Stimulated activated CD4-positive, alpha-beta T cell treated with anti-CD3 and anti-CD28 coated beads, Interleukin-12 subunit alpha, Interleukin-12 subunit beta, amount 100 ng/mL, for 48 hours (primary cell): ENCODE measurements at regions not wholly inside any gene's neighbourhood (a gene's known extent, or its start where the extent isn't known, plus 50 kb on each side); places are given as distances from the start of the nearest gene placed in this dataset.
"Not testable (repeated sequence)": the region's sequence is repeated elsewhere in the genome, so short reads cannot be mapped to it uniquely, and the experiment has no call there.

Source experiments
- DNase-seq, 3 donors: peaks; one replicate each; pipeline ENCODE4 v3.0.0-alpha.2; 2020; ENCODE audit warnings: low read depth in 2 of 3, low spot score in 1 of 3

GRCh38 chr12:67758521-67758920 lies 110.0 kb downstream of the DYRK2 start:
- no peak for DNase-seq

DNA sequence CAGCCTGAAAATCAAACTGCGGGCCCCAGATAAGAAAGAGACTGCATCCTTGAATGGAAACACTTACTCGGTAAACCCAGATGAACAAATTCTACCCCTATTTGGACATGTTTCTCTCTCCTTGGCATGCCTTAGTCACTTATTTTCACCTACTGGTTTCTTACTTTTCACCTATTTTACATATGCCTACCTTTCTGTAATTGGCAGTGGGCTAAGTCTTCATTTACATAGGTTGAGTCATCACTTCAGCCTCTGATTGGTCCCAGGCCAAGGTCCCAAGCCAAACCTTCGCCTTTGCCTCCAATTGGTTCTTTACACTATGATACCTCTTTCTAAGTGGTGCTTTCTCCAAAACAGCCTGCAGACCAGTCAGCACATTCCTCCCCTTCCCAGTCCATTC lies 111.3 kb downstream of the DYRK2 start:
- peak; percentile 5 to 33 (median 8) for DNase-seq

GRCh38 chr12:67760586-67761275 lies 112.2 kb downstream of the DYRK2 start:
- DNase-seq: no peak

DNA sequence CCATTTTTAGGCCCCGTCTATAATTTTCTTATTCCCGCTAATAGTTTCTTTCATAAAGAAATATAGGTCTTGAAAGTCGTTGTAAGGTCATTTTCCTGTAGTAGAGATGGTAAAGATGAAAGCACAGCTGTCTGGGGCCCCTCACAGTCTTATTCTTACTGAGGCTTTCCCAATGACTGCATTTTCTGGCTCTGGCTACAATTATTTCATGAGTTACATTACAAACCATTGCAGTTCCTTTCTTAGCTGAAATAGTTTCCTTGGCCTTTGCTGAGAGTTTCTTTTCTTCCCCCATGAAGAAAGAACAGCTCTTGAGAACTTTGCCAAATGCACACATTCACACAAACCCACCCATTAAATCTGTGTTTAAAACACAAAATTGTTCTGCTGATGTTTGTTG lies 113.0 kb downstream of the DYRK2 start:
- DNase-seq: no peak

GRCh38 chr12:67764055-67764454 lies 115.5 kb downstream of the DYRK2 start:
- no peak for DNase-seq

DNA sequence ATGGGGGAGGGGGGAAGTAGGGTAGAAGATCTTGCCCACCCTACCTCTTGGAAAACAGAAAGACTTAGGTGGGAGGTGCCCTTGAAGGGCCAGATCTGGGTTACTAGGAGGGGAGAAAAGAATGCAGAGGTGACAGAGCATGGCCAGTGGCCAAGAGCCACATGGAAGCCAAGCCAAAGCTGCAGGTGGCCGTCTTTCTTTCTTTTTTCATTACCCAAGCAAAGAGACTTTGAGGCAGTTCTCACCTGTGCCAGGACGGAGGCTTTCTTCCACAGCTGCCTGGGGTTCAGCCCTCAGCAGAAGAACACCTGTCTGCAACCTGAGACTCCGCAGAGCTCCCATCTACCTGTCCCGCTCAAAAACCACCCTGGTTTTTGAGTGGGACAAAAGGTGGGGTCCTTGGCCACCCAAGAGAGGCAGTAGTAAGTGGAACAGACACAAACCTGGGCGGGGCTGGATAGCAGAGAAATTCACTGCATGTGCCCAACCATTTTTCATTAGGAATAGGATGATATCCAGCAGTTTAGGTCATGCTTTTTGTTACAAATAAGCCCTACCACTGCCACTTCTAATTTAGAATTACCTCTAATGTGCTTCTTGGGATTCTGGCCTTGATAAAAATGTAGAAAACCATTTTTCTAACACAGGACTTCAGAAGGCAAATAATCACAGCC lies 116.5 kb downstream of the DYRK2 start:
- no peak for DNase-seq

GRCh38 chr12:67765776-67766766 lies 117.5 kb downstream of the DYRK2 start:
- DNase-seq: no peak

DNA sequence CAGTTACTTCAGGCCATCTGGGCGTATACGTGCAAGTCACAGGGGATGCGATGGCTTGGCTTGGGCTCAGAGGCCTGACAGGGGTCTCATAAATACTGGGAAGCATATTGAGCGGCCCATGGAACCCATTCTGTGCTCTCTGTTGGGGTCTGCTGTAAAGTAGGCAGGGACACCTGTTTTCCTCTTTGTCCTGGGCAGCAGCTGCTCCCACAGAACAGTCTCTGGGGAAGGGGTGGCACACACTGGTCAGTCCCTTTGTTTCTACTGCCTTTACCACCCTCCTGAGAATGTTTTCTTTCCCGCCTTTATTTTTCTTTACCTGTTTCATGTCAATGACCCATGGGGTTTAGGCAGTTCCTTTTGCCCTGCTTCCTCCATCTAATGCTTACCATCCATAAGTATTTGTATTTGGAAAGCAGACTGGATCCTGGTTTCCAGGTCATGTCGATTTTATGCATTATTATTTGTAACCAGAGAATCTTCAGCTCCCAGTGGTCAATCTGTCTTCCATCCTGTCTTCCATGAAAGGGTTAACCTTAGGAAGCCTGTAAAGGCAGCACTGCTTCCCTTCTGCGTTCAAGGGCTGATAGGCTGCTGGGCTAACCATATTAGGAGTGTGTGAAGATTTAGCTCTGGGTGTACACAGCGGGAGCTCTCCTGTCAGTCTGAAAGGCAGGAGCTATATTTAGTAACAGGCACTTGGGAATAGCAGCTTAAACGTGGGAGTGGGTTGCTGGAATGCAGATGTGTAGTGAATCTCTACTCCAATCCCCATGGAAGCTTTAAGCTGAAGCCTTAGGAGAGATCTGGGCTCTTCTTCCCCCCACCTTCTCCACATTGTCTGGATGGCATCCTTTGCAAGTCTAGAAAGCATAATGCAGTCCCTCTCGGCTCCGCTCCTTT lies 124.0 kb downstream of the DYRK2 start:
- DNase-seq: no peak

GRCh38 chr12:67773896-67774295 lies 125.4 kb downstream of the DYRK2 start:
- DNase-seq: no peak

DNA sequence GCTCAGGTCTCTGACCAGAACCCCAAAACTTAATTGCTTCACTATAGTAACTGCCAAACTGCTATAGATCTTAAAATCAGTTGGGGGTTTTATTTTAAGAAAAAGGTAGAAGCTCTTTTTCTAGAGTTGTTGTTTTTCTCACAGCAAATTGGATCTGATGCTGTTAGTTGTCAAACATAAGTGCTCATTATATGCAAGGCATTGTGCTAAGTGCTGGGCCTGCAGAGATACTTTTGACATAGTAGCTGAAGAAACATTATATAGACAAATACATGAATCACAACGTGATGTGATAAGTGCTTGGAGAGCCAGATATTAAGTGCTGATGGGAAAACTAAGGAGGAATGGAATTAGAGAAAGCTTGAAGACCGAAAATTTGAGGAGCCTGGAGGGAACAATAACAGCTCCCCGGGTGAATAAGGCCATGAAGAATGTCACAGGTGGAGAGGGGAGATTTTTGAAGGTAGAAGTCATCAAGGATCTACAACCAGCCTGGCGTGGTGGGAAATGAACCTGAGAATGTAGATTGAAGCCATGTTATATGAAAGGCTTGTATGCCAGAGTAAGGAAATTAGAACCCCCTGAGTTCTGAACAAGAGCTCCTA lies 126.5 kb downstream of the DYRK2 start:
- DNase-seq: no peak

- no peak for DNase-seq
Measured at GRCh38 chr12:67780580-67781084, 132.1 kb downstream of the DYRK2 start.

GRCh38 chr12:67782573-67782972 lies 134.0 kb downstream of the DYRK2 start:
- no peak for DNase-seq

GRCh38 chr12:67783393-67783792 lies 134.8 kb downstream of the DYRK2 start:
- DNase-seq: no peak

GRCh38 chr12:67784831-67785230 lies 136.3 kb downstream of the DYRK2 start:
- DNase-seq: no peak

DNA sequence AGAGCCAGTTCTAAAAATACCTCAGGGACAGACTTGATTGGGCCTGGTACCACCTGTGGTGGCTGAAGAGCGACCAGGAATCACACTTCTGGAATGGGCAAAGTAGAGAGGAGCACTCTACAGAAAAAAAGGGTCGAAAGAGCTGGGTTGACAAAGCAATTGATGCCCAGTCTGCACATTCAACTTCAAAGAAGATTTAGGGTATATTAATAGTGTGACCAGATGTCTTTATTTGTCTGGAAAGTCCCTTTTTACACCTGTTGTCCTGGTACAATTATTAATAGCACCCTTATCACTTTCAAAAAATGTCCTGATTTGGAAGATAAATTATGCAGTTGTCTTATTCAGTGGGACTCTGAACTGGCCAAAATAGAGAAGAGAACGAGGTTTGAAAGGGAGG lies 137.5 kb downstream of the DYRK2 start:
- DNase-seq: no peak

GRCh38 chr12:67788118-67788517 lies 139.6 kb downstream of the DYRK2 start:
- no peak for DNase-seq

DNA sequence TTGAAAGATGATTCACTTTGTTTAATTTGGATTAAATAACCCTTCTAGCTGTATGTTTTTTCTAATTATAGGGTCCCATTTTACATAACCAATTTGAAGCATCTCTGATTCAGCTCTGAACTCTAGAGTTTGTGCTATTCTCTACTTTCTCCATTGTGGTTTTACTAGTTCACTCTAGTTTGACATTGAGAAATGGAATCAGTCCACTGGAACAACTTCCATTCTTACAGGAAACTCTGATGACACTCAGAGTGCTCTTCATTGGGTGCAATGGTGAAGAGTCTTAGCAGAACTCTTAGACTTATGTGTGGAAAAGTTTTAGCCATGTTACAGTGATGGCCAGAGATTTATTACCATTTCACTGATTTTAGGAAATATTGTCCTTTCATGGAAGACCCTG lies 140.7 kb downstream of the DYRK2 start:
- DNase-seq: no peak

DNA sequence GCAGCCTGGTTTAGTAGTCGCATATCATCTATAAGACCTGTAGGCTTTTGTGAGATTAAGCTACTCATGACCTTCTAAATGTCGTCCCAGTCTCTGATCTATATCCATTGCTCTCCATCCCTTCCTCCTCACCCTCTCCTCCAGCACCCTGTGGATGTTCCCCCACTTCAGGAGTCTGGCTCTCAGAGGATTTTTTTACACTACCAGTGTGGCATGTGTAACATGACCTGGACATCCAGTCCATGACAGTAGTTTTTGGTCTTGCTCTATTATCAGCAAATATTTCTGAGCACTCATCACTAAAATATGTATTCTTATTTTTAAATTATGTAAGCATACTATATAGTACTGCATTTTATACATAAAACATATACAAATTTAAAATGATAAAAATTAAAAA lies 142.1 kb downstream of the DYRK2 start:
- DNase-seq: no peak

- DNase-seq: not testable (repeated sequence)
Measured at GRCh38 chr12:67791362-67791761, 142.8 kb downstream of the DYRK2 start.

- DNase-seq: no peak
Measured at GRCh38 chr12:67792185-67792584, 143.6 kb downstream of the DYRK2 start.
